ENCODE measurements at regions not wholly inside any gene's neighbourhood (a gene's known extent, or its start where the extent isn't known, plus 50 kb on each side); places are given as distances from the start of the nearest gene placed in this dataset.
"Not testable (repeated sequence)": the region's sequence is repeated elsewhere in the genome, so short reads cannot be mapped to it uniquely, and the experiment has no call there.

GRCh38 chr17:72193391-72194106 lies 72.7 kb downstream of the SOX9 start:
- no peaks in the 10 kb centered on the region for H3K4me1 Mint-ChIP-seq
- DNase-seq (ENCODE audit: low spot score in 2 of 2): no peak
- ATAC-seq: no peak
- no peaks in the 10 kb centered on the region for H3K36me3 Mint-ChIP-seq
- H3K27ac Mint-ChIP-seq: no peak overlapping the region
- H3K9me3 Mint-ChIP-seq: peaks cover 7% of the 10 kb centered on the region
- H3K4me3 Mint-ChIP-seq: no peak overlapping the region

GRCh38 chr17:72194107-72194440 lies 73.3 kb downstream of the SOX9 start:
- not testable (repeated sequence) for H3K36me3 Mint-ChIP-seq; H3K27ac Mint-ChIP-seq; H3K4me1 Mint-ChIP-seq; H3K9me3 Mint-ChIP-seq; DNase-seq (ENCODE audit: low spot score in 2 of 2); ATAC-seq; H3K4me3 Mint-ChIP-seq

GRCh38 chr17:72199256-72199655 lies 78.4 kb downstream of the SOX9 start:
- Mint-ChIP-seq H3K27ac (no peak overlapping the region), H3K4me1 (no peaks in the 10 kb centered on the region), H3K4me3 (no peak overlapping the region), H3K9me3 (peaks cover 15% of the 10 kb centered on the region), H3K36me3 (no peaks in the 10 kb centered on the region)
- ATAC-seq: no peak
- DNase-seq (ENCODE audit: low spot score in 2 of 2): no peak

GRCh38 chr17:72204742-72205141 lies 83.9 kb downstream of the SOX9 start:
- H3K27ac Mint-ChIP-seq: no peak overlapping the region
- no peak overlapping the region for H3K4me3 Mint-ChIP-seq
- ATAC-seq (no peak), DNase-seq (ENCODE audit: low spot score in 2 of 2) (no peak)
- H3K36me3 Mint-ChIP-seq: no peaks in the 10 kb centered on the region
- H3K9me3 Mint-ChIP-seq: peaks cover 11% of the 10 kb centered on the region
- H3K4me1 Mint-ChIP-seq: no peaks in the 10 kb centered on the region

- Mint-ChIP-seq H3K27ac (no peak overlapping the region), H3K9me3 (peaks cover 11% of the 10 kb centered on the region), H3K4me1 (no peaks in the 10 kb centered on the region), H3K4me3 (no peak overlapping the region), H3K36me3 (no peaks in the 10 kb centered on the region)
- no peak for ATAC-seq
- DNase-seq (ENCODE audit: low spot score in 2 of 2): no peak
Observed at GRCh38 chr17:72205357-72205756, 84.5 kb downstream of the SOX9 start.

GRCh38 chr17:72205822-72206221 lies 85.0 kb downstream of the SOX9 start:
- Mint-ChIP-seq H3K9me3 (peaks cover 11% of the 10 kb centered on the region), H3K4me3 (no peak overlapping the region), H3K36me3 (no peaks in the 10 kb centered on the region), H3K27ac (no peak overlapping the region), H3K4me1 (no peaks in the 10 kb centered on the region)
- DNase-seq (ENCODE audit: low spot score in 2 of 2): no peak
- no peak for ATAC-seq

- Mint-ChIP-seq H3K4me1 (no peaks in the 10 kb centered on the region), H3K4me3 (no peak overlapping the region), H3K36me3 (no peaks in the 10 kb centered on the region), H3K9me3 (peaks cover 10% of the 10 kb centered on the region), H3K27ac (no peak overlapping the region)
- DNase-seq (ENCODE audit: low spot score in 2 of 2) (no peak), ATAC-seq (no peak)
Observed at GRCh38 chr17:72206376-72206775, 85.6 kb downstream of the SOX9 start.

- H3K36me3 Mint-ChIP-seq: no peaks in the 10 kb centered on the region
- H3K27ac Mint-ChIP-seq: no peak overlapping the region
- no peaks in the 10 kb centered on the region for H3K4me1 Mint-ChIP-seq
- peaks cover 3% of the 10 kb centered on the region for H3K9me3 Mint-ChIP-seq
- H3K4me3 Mint-ChIP-seq: no peak overlapping the region
- DNase-seq (ENCODE audit: low spot score in 2 of 2) (no peak), ATAC-seq (no peak)
Observed at GRCh38 chr17:72208832-72209231, 88.0 kb downstream of the SOX9 start.

- H3K36me3 Mint-ChIP-seq: no peaks in the 10 kb centered on the region
- peaks cover 3% of the 10 kb centered on the region for H3K9me3 Mint-ChIP-seq
- H3K4me3 Mint-ChIP-seq: no peak overlapping the region
- no peak overlapping the region for H3K27ac Mint-ChIP-seq
- no peak for DNase-seq (ENCODE audit: low spot score in 2 of 2)
- no peak for ATAC-seq
- no peaks in the 10 kb centered on the region for H3K4me1 Mint-ChIP-seq
Observed at GRCh38 chr17:72212041-72212440, 91.2 kb downstream of the SOX9 start.

GRCh38 chr17:72215490-72215889 lies 94.7 kb downstream of the SOX9 start:
- no peaks in the 10 kb centered on the region for H3K36me3 Mint-ChIP-seq
- no peak overlapping the region for H3K4me3 Mint-ChIP-seq
- peaks cover 4% of the 10 kb centered on the region for H3K9me3 Mint-ChIP-seq
- no peak overlapping the region for H3K27ac Mint-ChIP-seq
- no peaks in the 10 kb centered on the region for H3K4me1 Mint-ChIP-seq
- no peak for ATAC-seq
- DNase-seq (ENCODE audit: low spot score in 2 of 2): no peak

GRCh38 chr17:72215928-72216327 lies 95.1 kb downstream of the SOX9 start:
- Mint-ChIP-seq H3K4me3 (no peak overlapping the region), H3K9me3 (peaks cover 4% of the 10 kb centered on the region), H3K4me1 (no peaks in the 10 kb centered on the region), H3K27ac (no peak overlapping the region), H3K36me3 (no peaks in the 10 kb centered on the region)
- DNase-seq (ENCODE audit: low spot score in 2 of 2): no peak
- no peak for ATAC-seq

- ATAC-seq: no peak
- Mint-ChIP-seq H3K9me3 (peaks cover 4% of the 10 kb centered on the region), H3K36me3 (no peaks in the 10 kb centered on the region), H3K27ac (no peak overlapping the region), H3K4me3 (no peak overlapping the region), H3K4me1 (no peaks in the 10 kb centered on the region)
- no peak for DNase-seq (ENCODE audit: low spot score in 2 of 2)
Observed at GRCh38 chr17:72219137-72219823, 98.5 kb downstream of the SOX9 start.

GRCh38 chr17:72219824-72220493 lies 99.1 kb downstream of the SOX9 start:
- no peak for DNase-seq (ENCODE audit: low spot score in 2 of 2)
- H3K4me3 Mint-ChIP-seq: no peak overlapping the region
- ATAC-seq: no peak
- H3K4me1 Mint-ChIP-seq: no peaks in the 10 kb centered on the region
- H3K27ac Mint-ChIP-seq: no peak overlapping the region
- peaks cover 5% of the 10 kb centered on the region for H3K9me3 Mint-ChIP-seq
- no peaks in the 10 kb centered on the region for H3K36me3 Mint-ChIP-seq

- H3K9me3 Mint-ChIP-seq: peaks cover 11% of the 10 kb centered on the region
- no peak overlapping the region for H3K4me3 Mint-ChIP-seq
- H3K27ac Mint-ChIP-seq: no peak overlapping the region
- DNase-seq (ENCODE audit: low spot score in 2 of 2) (no peak), ATAC-seq (no peak)
- no peaks in the 10 kb centered on the region for H3K4me1 Mint-ChIP-seq
- H3K36me3 Mint-ChIP-seq: no peaks in the 10 kb centered on the region
Observed at GRCh38 chr17:72222661-72223380, 102.0 kb downstream of the SOX9 start.

GRCh38 chr17:72223866-72224291 lies 103.1 kb downstream of the SOX9 start:
- no peak overlapping the region for H3K4me3 Mint-ChIP-seq
- ATAC-seq: no peak
- no peak for DNase-seq (ENCODE audit: low spot score in 2 of 2)
- no peak overlapping the region for H3K27ac Mint-ChIP-seq
- H3K36me3 Mint-ChIP-seq: no peaks in the 10 kb centered on the region
- H3K9me3 Mint-ChIP-seq: peaks cover 13% of the 10 kb centered on the region
- H3K4me1 Mint-ChIP-seq: no peaks in the 10 kb centered on the region
